CD4-positive, alpha-beta T cell (primary cell): ENCODE measurements at regions not wholly inside any gene's neighbourhood (a gene's known extent, or its start where the extent isn't known, plus 50 kb on each side); places are given as distances from the start of the nearest gene placed in this dataset.
"Not testable (repeated sequence)": the region's sequence is repeated elsewhere in the genome, so short reads cannot be mapped to it uniquely, and the experiment has no call there.

ENCODE experiments used
- ATAC-seq: fragments of 200-7000 bp; cut with Tn5 transposase; one replicate; pipeline ENCODE4 v1.10.0; 2022; ENCODE audit warnings: mild to moderate bottlenecking; ENCODE audit not compliant: poor library complexity
- CTCF ChIA-PET: fragments of 350-600 bp; sonication (Branson Sonifier 250); formaldehyde crosslinking; loops from one replicate; lab custom pipeline; 2021; ENCODE audit warnings: antibody characterized with exemption, inconsistent platforms; lab: Charles Lee
- POLR2A ChIA-PET: fragments of 350-600 bp; sonication (Branson Sonifier 250); formaldehyde crosslinking; loops from one replicate; lab custom pipeline; 2021; ENCODE audit warnings: antibody characterized with exemption, inconsistent platforms; lab: Charles Lee
- DNase-seq, 14 experiments: peaks; one replicate each; pipeline ENCODE4 v3.0.0-alpha.2; 2013 to 2020; ENCODE audit warnings: mixed read lengths in 2 of 14
- H3K27ac ChIP-seq, 2 donors: one replicate each; pipeline versions ENCODE4 v1.5.1 to v1.7.0; 2013; ENCODE audit warnings: low read length in 2 of 2, low read depth in 1 of 2, mild to moderate bottlenecking in 1 of 2
- H3K27me3 ChIP-seq, 2 experiments: 1 replicate in 1 of 2; 2 replicates in 1 of 2; pipeline versions ENCODE4 v1.6.1 to v1.7.0; 2013; ENCODE audit warnings: low read length in 2 of 2, control low read depth in 1 of 2, mild to moderate bottlenecking in 1 of 2, moderate library complexity in 1 of 2; ENCODE audit not compliant: insufficient read depth in 2 of 2, control insufficient read depth in 1 of 2
- H3K36me3 ChIP-seq: one replicate; pipeline ENCODE4 v1.6.1; 2013; ENCODE audit warnings: low read length, control low read depth; ENCODE audit not compliant: insufficient read depth
- H3K4me1 ChIP-seq: one replicate; pipeline ENCODE4 v1.6.1; 2013; ENCODE audit warnings: low read length, control low read depth; ENCODE audit not compliant: insufficient read depth
- H3K4me3 ChIP-seq: one replicate; pipeline ENCODE4 v1.5.1; 2013; ENCODE audit warnings: mild to moderate bottlenecking, low read length, moderate library complexity
- H3K9me3 ChIP-seq, 2 experiments: 1 replicate in 1 of 2; 2 replicates in 1 of 2; pipeline versions ENCODE4 v1.6.1 to v1.7.0; 2013; ENCODE audit warnings: low read length in 2 of 2, mild to moderate bottlenecking in 2 of 2, control low read depth in 1 of 2, moderate library complexity in 1 of 2; ENCODE audit not compliant: control insufficient read depth in 1 of 2, insufficient read depth in 1 of 2
- H3K27ac Mint-ChIP-seq: one replicate; pipeline ENCODE4 v1.8.0; 2020; ENCODE audit warnings: mixed read lengths
- H3K27me3 Mint-ChIP-seq: one replicate; pipeline ENCODE4 v1.8.0; 2021; ENCODE audit warnings: mixed read lengths
- H3K36me3 Mint-ChIP-seq: one replicate; pipeline ENCODE4 v1.8.0; 2021; ENCODE audit warnings: low read depth, mixed read lengths
- H3K4me1 Mint-ChIP-seq: one replicate; pipeline ENCODE4 v1.8.0; 2021; ENCODE audit warnings: low read depth, mixed read lengths
- H3K4me3 Mint-ChIP-seq: one replicate; pipeline ENCODE4 v1.8.0; 2020; ENCODE audit warnings: mild to moderate bottlenecking, mixed read lengths
- H3K9me3 Mint-ChIP-seq: one replicate; pipeline ENCODE4 v1.8.0; 2020; ENCODE audit warnings: mixed read lengths
- intact Hi-C, 2 experiments: fragments of 100-400 bp; cut with DNase I in 1 of 2; cut with micrococcal nuclease in 1 of 2; formaldehyde crosslinking; loops; one replicate each; pipeline versions ENCODE4 v1.15.1 to v1.9.0; 2023 to 2025; cut with DNase I, micrococcal nuclease

GRCh38 chr4:3949916-3950315, 183.7 kb downstream of the ADRA2C start:
- H3K4me3 Mint-ChIP-seq, H3K4me1 Mint-ChIP-seq, H3K27ac ChIP-seq, POLR2A ChIA-PET, H3K36me3 Mint-ChIP-seq, H3K27ac Mint-ChIP-seq, H3K4me3 ChIP-seq, H3K27me3 ChIP-seq, H3K36me3 ChIP-seq, H3K27me3 Mint-ChIP-seq, CTCF ChIA-PET, H3K4me1 ChIP-seq, H3K9me3 ChIP-seq, H3K9me3 Mint-ChIP-seq, ATAC-seq: not testable (repeated sequence)
- peak in 3 of 14 experiments; percentile 13 to 39 (median 29) for DNase-seq
- intact Hi-C loops, result loop anchor here in 1 of 2 experiments (10.0 kb wide), 2 partner anchors 595 to 655 kb away; partner anchors contain the start of genes RGS12 and STX18

- CTCF ChIA-PET, POLR2A ChIA-PET, H3K27me3 ChIP-seq, H3K36me3 ChIP-seq, H3K27ac Mint-ChIP-seq, H3K27me3 Mint-ChIP-seq, H3K9me3 ChIP-seq, H3K4me3 ChIP-seq, H3K9me3 Mint-ChIP-seq, DNase-seq, H3K36me3 Mint-ChIP-seq, ATAC-seq, H3K27ac ChIP-seq: not testable (repeated sequence)
- Mint-ChIP-seq H3K4me3 (peak overlapping the region; percentile 48), H3K4me1 (peaks cover 19% of the 10 kb centered on the region)
- intact Hi-C loops, result loop anchor here in 1 of 2 experiments (10.0 kb wide), 2 partner anchors 592 to 658 kb away; partner anchors contain the start of genes RGS12 and STX18
- peaks cover 13% of the 10 kb centered on the region for H3K4me1 ChIP-seq
These were observed 186.4 kb downstream of the ADRA2C start for GRCh38 chr4:3952443-3953139.

- H3K27ac Mint-ChIP-seq, DNase-seq, H3K9me3 Mint-ChIP-seq, CTCF ChIA-PET, H3K27ac ChIP-seq, H3K27me3 ChIP-seq, POLR2A ChIA-PET, H3K27me3 Mint-ChIP-seq, H3K4me3 Mint-ChIP-seq, H3K36me3 Mint-ChIP-seq, ATAC-seq, H3K36me3 ChIP-seq, H3K4me3 ChIP-seq, H3K9me3 ChIP-seq: not testable (repeated sequence)
- peaks cover 19% of the 10 kb centered on the region for H3K4me1 Mint-ChIP-seq
- peaks cover 13% of the 10 kb centered on the region for H3K4me1 ChIP-seq
- intact Hi-C loops, result loop anchor here in 1 of 2 experiments (10.0 kb wide), 2 partner anchors 592 to 658 kb away; partner anchors contain the start of genes RGS12 and STX18
These were observed 186.9 kb downstream of the ADRA2C start for GRCh38 chr4:3953140-3953489.

- H3K9me3 Mint-ChIP-seq, H3K27me3 Mint-ChIP-seq, H3K27me3 ChIP-seq, H3K36me3 ChIP-seq, H3K36me3 Mint-ChIP-seq, CTCF ChIA-PET, H3K9me3 ChIP-seq, ATAC-seq: not testable (repeated sequence)
- H3K4me1 Mint-ChIP-seq, result peaks cover 19% of the 10 kb centered on the region
- peak overlapping the region; percentile 97 for H3K4me3 Mint-ChIP-seq
- peak overlapping the region; percentile 61 for H3K4me3 ChIP-seq
- intact Hi-C loops, result loop anchor here in 1 of 2 experiments (5.0 to 10.0 kb wide), 5 partner anchors 293 to 882 kb away; partner anchors contain the start of genes HTT, HTT-AS, LRPAP1 and RGS12
- peak overlapping the region; percentile 96 for H3K27ac Mint-ChIP-seq
- POLR2A ChIA-PET, result interaction anchor here (1.9 kb wide), 1 partner anchor 293 kb away, joined by 8 read pairs; the partner anchor contains the start of gene TMEM128
- peak; percentile 32 to 82 (median 54) for DNase-seq
- H3K27ac ChIP-seq, result peak overlapping the region in 1 of 2 donors; percentile 67
- peaks cover 13% of the 10 kb centered on the region for H3K4me1 ChIP-seq
These were observed 188.5 kb downstream of the ADRA2C start for GRCh38 chr4:3954540-3955320.

GRCh38 chr4:3955321-3956164, 189.4 kb downstream of the ADRA2C start:
- Mint-ChIP-seq H3K4me3 (peak overlapping the region; percentile 91), H3K4me1 (peaks cover 19% of the 10 kb centered on the region), H3K27ac (peak overlapping the region; percentile 96)
- ATAC-seq, result peak; percentile 97
- H3K36me3 ChIP-seq, H3K9me3 Mint-ChIP-seq, H3K27me3 ChIP-seq, H3K36me3 Mint-ChIP-seq, H3K27me3 Mint-ChIP-seq, H3K9me3 ChIP-seq, CTCF ChIA-PET: not testable (repeated sequence)
- intact Hi-C loops, result loop anchor here in 1 of 2 experiments (5.0 to 10.0 kb wide), 5 partner anchors 292 to 883 kb away; partner anchors contain the start of genes HTT, HTT-AS, LRPAP1 and RGS12
- POLR2A ChIA-PET, result interaction anchor here (0.9 to 1.9 kb wide), 2 partner anchors 75 to 292 kb away, joined by 5 to 8 read pairs; partner anchors contain the start of gene TMEM128
- H3K4me3 ChIP-seq, result peak overlapping the region; percentile 61
- DNase-seq, result peak; percentile 97 to 99 (median 98)
- peaks cover 13% of the 10 kb centered on the region for H3K4me1 ChIP-seq
- peak overlapping the region; percentile 67 to 87 for H3K27ac ChIP-seq

GRCh38 chr4:3956165-3956867, 190.1 kb downstream of the ADRA2C start:
- intact Hi-C loops, result loop anchor here in 1 of 2 experiments (5.0 to 10.0 kb wide), 5 partner anchors 291 to 884 kb away; partner anchors contain the start of genes HTT, HTT-AS, LRPAP1 and RGS12
- POLR2A ChIA-PET, result interaction anchor here (0.9 to 1.9 kb wide), 2 partner anchors 76 to 292 kb away, joined by 5 to 8 read pairs; partner anchors contain the start of gene TMEM128
- peak overlapping the region; percentile 48 to 67 for H3K27ac ChIP-seq
- ATAC-seq, H3K9me3 Mint-ChIP-seq, H3K36me3 Mint-ChIP-seq, H3K27me3 Mint-ChIP-seq, H3K36me3 ChIP-seq, CTCF ChIA-PET, H3K27me3 ChIP-seq, H3K9me3 ChIP-seq: not testable (repeated sequence)
- H3K4me3 ChIP-seq, result peak overlapping the region; percentile 58
- peak in 1 of 14 experiments; percentile 9 for DNase-seq
- peaks cover 19% of the 10 kb centered on the region for H3K4me1 Mint-ChIP-seq
- peak overlapping the region; percentile 96 for H3K27ac Mint-ChIP-seq
- peak overlapping the region; percentile 91 for H3K4me3 Mint-ChIP-seq
- H3K4me1 ChIP-seq, result peaks cover 13% of the 10 kb centered on the region
